Thymus (tissue), 11 donors: ENCODE measurements at regions not wholly inside any gene's neighbourhood (a gene's known extent, or its start where the extent isn't known, plus 50 kb on each side); places are given as distances from the start of the nearest gene placed in this dataset.

Experiments used
- DNase-seq, 9 donors: peaks; one replicate each; pipeline ENCODE4 v3.0.0-alpha.2; 2013; ENCODE audit warnings: low spot score in 9 of 9, low read depth in 6 of 9, missing footprints in 1 of 9
- H3K27ac ChIP-seq, 2 donors: one replicate each; pipeline ENCODE4 v1.5.1; 2013; ENCODE audit warnings: control low read depth in 1 of 2, low read depth in 1 of 2, low read length in 1 of 2, mild to moderate bottlenecking in 1 of 2, moderate library complexity in 1 of 2
- H3K27me3 ChIP-seq, 2 donors: one replicate each; pipeline ENCODE4 v1.5.1; 2013; ENCODE audit warnings: low read length in 1 of 2; ENCODE audit not compliant: control insufficient read depth in 2 of 2, insufficient read depth in 1 of 2
- H3K36me3 ChIP-seq, 2 donors: one replicate each; pipeline ENCODE4 v1.5.1; 2013; ENCODE audit warnings: low read length in 1 of 2, mild to moderate bottlenecking in 1 of 2, moderate library complexity in 1 of 2; ENCODE audit not compliant: control insufficient read depth in 2 of 2, insufficient read depth in 2 of 2
- H3K4me1 ChIP-seq, 2 donors: one replicate each; pipeline ENCODE4 v1.5.1; 2013; ENCODE audit warnings: low read length in 2 of 2; ENCODE audit not compliant: control insufficient read depth in 2 of 2, insufficient read depth in 2 of 2
- H3K4me3 ChIP-seq, 2 donors: one replicate each; pipeline ENCODE4 v1.5.1; 2013; ENCODE audit warnings: low read length in 2 of 2, control low read depth in 1 of 2, mild to moderate bottlenecking in 1 of 2
- H3K9me3 ChIP-seq, 2 donors: one replicate each; pipeline ENCODE4 v1.5.1; 2013; ENCODE audit warnings: low read length in 1 of 2, mild to moderate bottlenecking in 1 of 2; ENCODE audit not compliant: control insufficient read depth in 2 of 2, insufficient read depth in 1 of 2
- WGBS: extraction: QIAGEN DNeasy Blood & Tissue Kit; methylation state at CpG from one replicate; pipeline ENCODE4 v1.1.7; 2013; 5-methylcytosine and 5-hydroxymethylcytosine counted together
- donor health status: healthy.

- Histone ChIP-seq H3K4me3 (no peak overlapping the region), H3K36me3 (no peaks in the 10 kb centered on the region), H3K27me3 (no peaks in the 10 kb centered on the region), H3K27ac (no peak overlapping the region), H3K4me1 (no peaks in the 10 kb centered on the region), H3K9me3 (no peaks in the 10 kb centered on the region)
- no peak for DNase-seq
- 66% methylated on average over 8 of the region's 8 CpGs for WGBS
Observed at GRCh38 chr16:13781575-13782338, 138.2 kb upstream of the ERCC4 start.

GRCh38 chr16:13791095-13791494, 128.9 kb upstream of the ERCC4 start:
- no peaks in the 10 kb centered on the region for H3K27me3 ChIP-seq
- no peak overlapping the region for H3K4me3 ChIP-seq
- H3K9me3 ChIP-seq: no peaks in the 10 kb centered on the region
- H3K27ac ChIP-seq: no peak overlapping the region
- no peaks in the 10 kb centered on the region for H3K4me1 ChIP-seq
- 92% methylated on average over 4 of the region's 4 CpGs for WGBS
- no peak for DNase-seq
- no peaks in the 10 kb centered on the region for H3K36me3 ChIP-seq

- no peak overlapping the region for H3K4me3 ChIP-seq
- no peaks in the 10 kb centered on the region for H3K9me3 ChIP-seq
- no peaks in the 10 kb centered on the region for H3K36me3 ChIP-seq
- H3K4me1 ChIP-seq: no peaks in the 10 kb centered on the region
- no peaks in the 10 kb centered on the region for H3K27me3 ChIP-seq
- no peak overlapping the region for H3K27ac ChIP-seq
- WGBS: 55% methylated on average over 3 of the region's 3 CpGs
- no peak for DNase-seq
Observed at GRCh38 chr16:13793841-13794409, 126.0 kb upstream of the ERCC4 start.

- Histone ChIP-seq H3K9me3 (no peaks in the 10 kb centered on the region), H3K4me1 (no peaks in the 10 kb centered on the region), H3K27me3 (no peaks in the 10 kb centered on the region), H3K36me3 (no peaks in the 10 kb centered on the region), H3K4me3 (no peak overlapping the region), H3K27ac (no peak overlapping the region)
- no peak for DNase-seq
- 94% methylated on average over 3 of the region's 3 CpGs for WGBS
Observed at GRCh38 chr16:13795131-13795530, 124.8 kb upstream of the ERCC4 start.

GRCh38 chr16:13797718-13798117, 122.2 kb upstream of the ERCC4 start:
- Histone ChIP-seq H3K4me1 (no peaks in the 10 kb centered on the region), H3K4me3 (no peak overlapping the region), H3K27ac (no peak overlapping the region), H3K36me3 (no peaks in the 10 kb centered on the region), H3K27me3 (no peaks in the 10 kb centered on the region), H3K9me3 (no peaks in the 10 kb centered on the region)
- DNase-seq: no peak

- Histone ChIP-seq H3K36me3 (no peaks in the 10 kb centered on the region), H3K27me3 (no peaks in the 10 kb centered on the region), H3K27ac (no peak overlapping the region), H3K9me3 (no peaks in the 10 kb centered on the region), H3K4me3 (no peak overlapping the region), H3K4me1 (no peaks in the 10 kb centered on the region)
- WGBS: 83% methylated on average over 2 of the region's 2 CpGs
- DNase-seq: no peak
Observed at GRCh38 chr16:13798211-13798610, 121.7 kb upstream of the ERCC4 start.

- Histone ChIP-seq H3K27me3 (no peaks in the 10 kb centered on the region), H3K4me3 (no peak overlapping the region), H3K36me3 (no peaks in the 10 kb centered on the region), H3K9me3 (no peaks in the 10 kb centered on the region), H3K27ac (no peak overlapping the region), H3K4me1 (no peaks in the 10 kb centered on the region)
- DNase-seq: no peak
- 94% methylated on average over 3 of the region's 3 CpGs for WGBS
Observed at GRCh38 chr16:13803974-13804373, 116.0 kb upstream of the ERCC4 start.

- no peaks in the 10 kb centered on the region for H3K36me3 ChIP-seq
- H3K4me1 ChIP-seq: no peaks in the 10 kb centered on the region
- no peak overlapping the region for H3K27ac ChIP-seq
- H3K27me3 ChIP-seq: no peaks in the 10 kb centered on the region
- no peak overlapping the region for H3K4me3 ChIP-seq
- H3K9me3 ChIP-seq: no peaks in the 10 kb centered on the region
- WGBS: 96% methylated on average over 4 of the region's 4 CpGs
- no peak for DNase-seq
Observed at GRCh38 chr16:13805951-13806350, 114.0 kb upstream of the ERCC4 start.

GRCh38 chr16:13806671-13807070, 113.3 kb upstream of the ERCC4 start:
- 91% methylated on average over 5 of the region's 5 CpGs for WGBS
- Histone ChIP-seq H3K27ac (no peak overlapping the region), H3K4me3 (no peak overlapping the region), H3K36me3 (no peaks in the 10 kb centered on the region), H3K27me3 (no peaks in the 10 kb centered on the region), H3K4me1 (no peaks in the 10 kb centered on the region), H3K9me3 (no peaks in the 10 kb centered on the region)
- DNase-seq: no peak
